Right lung (tissue), 2 donors: ENCODE measurements at regions not wholly inside any gene's neighbourhood (a gene's known extent, or its start where the extent isn't known, plus 50 kb on each side); places are given as distances from the start of the nearest gene placed in this dataset.
"Not testable (repeated sequence)": the region's sequence is repeated elsewhere in the genome, so short reads cannot be mapped to it uniquely, and the experiment has no call there.

Experiments used
- DNase-seq, 2 donors: peaks; one replicate each; pipeline ENCODE4 v3.0.0-alpha.2; 2013

GRCh38 chrX:99413317-99413716 lies 996.8 kb downstream of the PCDH19 start:
- no peak for DNase-seq

- DNase-seq, result no peak
These were observed 1011.5 kb downstream of the PCDH19 start for GRCh38 chrX:99398545-99398944.

GRCh38 chrX:99397879-99398278 lies 1012.2 kb downstream of the PCDH19 start:
- no peak for DNase-seq

- no peak for DNase-seq
These were observed 1015.6 kb downstream of the PCDH19 start for GRCh38 chrX:99394456-99394855.

GRCh38 chrX:99384594-99385374 lies 1025.3 kb downstream of the PCDH19 start:
- DNase-seq, result no peak

- no peak for DNase-seq
These were observed 1026.3 kb downstream of the PCDH19 start for GRCh38 chrX:99383786-99384185.

- DNase-seq, result no peak
These were observed 1038.0 kb downstream of the PCDH19 start for GRCh38 chrX:99371976-99372595.

- DNase-seq, result no peak
These were observed 1056.7 kb downstream of the PCDH19 start for GRCh38 chrX:99353412-99353811.

- no peak for DNase-seq
These were observed 1061.8 kb downstream of the PCDH19 start for GRCh38 chrX:99348256-99348655.

- DNase-seq, result no peak
These were observed 1101.8 kb downstream of the PCDH19 start for GRCh38 chrX:99308302-99308701.

GRCh38 chrX:99305573-99305972 lies 1104.5 kb downstream of the PCDH19 start:
- DNase-seq, result no peak

GRCh38 chrX:99301990-99302389 lies 1108.1 kb downstream of the PCDH19 start:
- DNase-seq, result no peak

GRCh38 chrX:99271641-99272040 lies 1138.4 kb downstream of the PCDH19 start:
- no peak for DNase-seq

GRCh38 chrX:99266255-99266654 lies 1143.8 kb downstream of the PCDH19 start:
- no peak for DNase-seq

GRCh38 chrX:99248180-99248579 lies 1161.9 kb downstream of the PCDH19 start:
- no peak for DNase-seq

- no peak for DNase-seq
These were observed 1168.1 kb downstream of the PCDH19 start for GRCh38 chrX:99242001-99242400.

GRCh38 chrX:99234384-99234783 lies 1175.7 kb downstream of the PCDH19 start:
- not testable (repeated sequence) for DNase-seq

- DNase-seq, result no peak
These were observed 1217.7 kb downstream of the PCDH19 start for GRCh38 chrX:99192421-99192820.

- DNase-seq, result no peak
These were observed 1225.9 kb downstream of the PCDH19 start for GRCh38 chrX:99184153-99184552.

GRCh38 chrX:99172958-99173357 lies 1237.1 kb downstream of the PCDH19 start:
- DNase-seq, result no peak

GRCh38 chrX:99142745-99143144 lies 1267.3 kb downstream of the PCDH19 start:
- DNase-seq, result no peak

GRCh38 chrX:99137488-99137887 lies 1272.6 kb downstream of the PCDH19 start:
- DNase-seq, result no peak

GRCh38 chrX:99117011-99117410 lies 1293.1 kb downstream of the PCDH19 start:
- DNase-seq, result no peak
